ENCODE measurements at regions not wholly inside any gene's neighbourhood (a gene's known extent, or its start where the extent isn't known, plus 50 kb on each side); places are given as distances from the start of the nearest gene placed in this dataset.

DNA sequence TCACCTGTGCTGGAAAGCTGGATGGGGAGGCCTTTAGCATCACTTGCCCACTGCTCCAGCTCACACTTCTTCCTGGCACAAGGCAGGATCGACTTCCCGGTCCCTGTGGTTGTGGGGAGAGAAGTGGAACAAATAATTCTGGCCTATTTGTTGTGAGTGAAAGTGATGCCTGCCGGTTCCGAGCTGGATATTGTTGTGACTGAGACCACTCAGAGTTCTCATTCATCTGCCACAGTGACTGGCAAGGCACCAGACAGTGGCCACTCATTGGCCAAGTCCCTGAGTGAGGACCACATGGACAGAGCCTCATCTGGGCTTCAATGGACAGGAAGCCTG, 191.9 kb downstream of the PTPRU start:
- TF ChIP-seq CTCF (conservative IDR thresholded peaks at IDR 0.05; ENCODE audit: low read length), result no peak
- TF ChIP-seq EZH2phosphoT487 (IDR thresholded peaks at IDR 0.05; ENCODE audit: borderline replicate concordance), result no peak
